Nephron progenitor cell (in vitro differentiated cells): ENCODE measurements at regions not wholly inside any gene's neighbourhood (a gene's known extent, or its start where the extent isn't known, plus 50 kb on each side); places are given as distances from the start of the nearest gene placed in this dataset.
"Not testable (repeated sequence)": the region's sequence is repeated elsewhere in the genome, so short reads cannot be mapped to it uniquely, and the experiment has no call there.

Experiments
- DNase-seq: peaks from one replicate; pipeline ENCODE4 v3.0.0; 2021
- H3K27ac Mint-ChIP-seq: 2 replicates; pipeline ENCODE4 v1.8.0; 2021; ENCODE audit warnings: mild to moderate bottlenecking, moderate library complexity, mixed read lengths
- H3K27me3 Mint-ChIP-seq: 2 replicates; pipeline ENCODE4 v1.8.0; 2021; ENCODE audit warnings: mild to moderate bottlenecking, low read depth, mixed read lengths; ENCODE audit not compliant: poor library complexity
- H3K36me3 Mint-ChIP-seq: 2 replicates; pipeline ENCODE4 v1.8.0; 2021; ENCODE audit warnings: low read depth, mixed read lengths
- H3K4me1 Mint-ChIP-seq: 2 replicates; pipeline ENCODE4 v1.8.0; 2021; ENCODE audit warnings: mixed read lengths
- H3K4me3 Mint-ChIP-seq: 2 replicates; pipeline ENCODE4 v1.8.0; 2021; ENCODE audit warnings: mild to moderate bottlenecking, moderate library complexity, mixed read lengths
- H3K9me3 Mint-ChIP-seq: 2 replicates; pipeline ENCODE4 v1.8.0; 2021; ENCODE audit warnings: mild to moderate bottlenecking, moderate library complexity, mixed read lengths
- CTCF ChIP-seq: fragments of 200-600 bp; sonication (generic); IDR thresholded peaks from 2 replicates; pipeline ENCODE4 v1.5.0; 2021; ENCODE audit warnings: antibody characterized with exemption

DNA sequence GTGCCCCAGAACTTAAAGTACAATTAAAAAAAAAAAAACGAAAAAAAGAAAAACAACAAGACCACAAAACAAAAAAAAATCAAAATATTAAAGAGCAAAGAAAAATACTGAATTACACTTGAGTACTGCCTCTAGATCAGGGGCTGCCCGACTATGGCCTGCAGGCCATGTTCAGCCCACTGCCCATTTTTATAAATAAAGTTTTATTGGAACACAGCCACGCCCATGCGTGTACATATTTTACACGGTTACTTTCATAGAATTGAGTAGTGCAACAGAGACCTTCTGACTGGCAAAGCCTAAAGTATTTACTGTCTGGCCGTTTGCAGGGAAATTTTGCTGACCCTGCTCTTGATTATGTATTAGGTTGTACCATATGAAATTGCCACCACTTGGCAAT is 130.5 kb downstream of the ATXN3L start:
- no peak for DNase-seq
- Mint-ChIP-seq H3K27me3 (peaks cover 5% of the 10 kb centered on the region), H3K27ac (no peak overlapping the region), H3K9me3 (peaks cover 37% of the 10 kb centered on the region), H3K4me3 (no peak overlapping the region), H3K36me3 (peaks cover 5% of the 10 kb centered on the region), H3K4me1 (no peaks in the 10 kb centered on the region)
- TF ChIP-seq CTCF: no peak

DNA sequence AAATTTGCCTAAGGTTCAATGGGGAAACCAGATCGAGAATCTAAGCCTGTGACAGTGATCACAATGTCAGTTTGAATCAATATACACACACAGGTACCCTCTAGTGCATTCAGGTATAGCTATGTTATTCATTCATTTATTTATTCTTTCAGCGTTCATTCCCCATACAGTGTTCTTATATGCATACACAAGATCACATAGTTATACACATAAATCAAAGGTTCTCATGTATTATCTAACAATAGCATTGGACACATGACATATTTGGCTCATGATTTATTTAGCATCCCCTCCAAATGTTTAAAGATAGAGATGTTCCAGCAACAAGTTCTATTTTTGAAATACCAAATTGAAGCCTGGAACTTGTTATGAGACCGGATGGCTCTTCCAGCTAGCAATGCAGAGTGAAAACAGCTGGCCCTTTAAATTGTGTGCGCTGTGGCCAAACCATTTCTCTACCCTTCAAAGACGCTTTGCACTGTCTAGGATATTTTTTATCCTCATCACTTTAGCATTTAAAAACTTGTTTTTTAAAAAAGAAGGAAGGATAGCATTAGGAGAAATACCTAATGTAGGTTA is 131.0 kb downstream of the ATXN3L start:
- Mint-ChIP-seq H3K4me3 (no peak overlapping the region), H3K4me1 (no peaks in the 10 kb centered on the region), H3K36me3 (peaks cover 5% of the 10 kb centered on the region), H3K9me3 (peaks cover 43% of the 10 kb centered on the region), H3K27ac (no peak overlapping the region), H3K27me3 (peaks cover 7% of the 10 kb centered on the region)
- DNase-seq: no peak
- no peak for TF ChIP-seq CTCF

- not testable (repeated sequence) for H3K4me1 Mint-ChIP-seq, H3K36me3 Mint-ChIP-seq, H3K4me3 Mint-ChIP-seq, DNase-seq, H3K27ac Mint-ChIP-seq
- Mint-ChIP-seq H3K9me3 (peaks cover 58% of the 10 kb centered on the region), H3K27me3 (peaks cover 16% of the 10 kb centered on the region)
These were observed 133.2 kb downstream of the ATXN3L start for GRCh38 chrX:13186643-13187042.

DNA sequence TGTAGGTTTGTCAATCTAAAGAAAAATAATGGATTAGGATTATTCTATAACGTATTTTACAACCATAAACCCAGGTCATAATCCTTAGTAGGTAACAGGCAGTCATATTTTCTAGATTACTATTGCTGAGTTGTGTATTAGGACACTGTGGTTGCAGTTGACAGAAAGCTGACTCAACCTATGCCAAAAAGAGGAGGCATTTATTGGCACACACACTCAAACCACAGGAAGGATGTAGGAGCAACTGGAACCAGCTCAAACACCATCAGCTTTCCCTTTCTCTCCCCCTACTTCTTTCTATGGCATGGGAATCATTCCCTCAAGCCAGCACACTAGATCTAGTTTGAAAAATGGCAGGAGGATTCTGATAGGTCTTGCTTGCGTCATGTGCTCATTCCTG is 136.4 kb upstream of the FAM9C start:
- no peak overlapping the region for H3K27ac Mint-ChIP-seq
- peaks cover 10% of the 10 kb centered on the region for H3K36me3 Mint-ChIP-seq
- H3K9me3 Mint-ChIP-seq: peaks cover 61% of the 10 kb centered on the region
- no peak for TF ChIP-seq CTCF
- H3K4me1 Mint-ChIP-seq: no peaks in the 10 kb centered on the region
- no peak overlapping the region for H3K4me3 Mint-ChIP-seq
- H3K27me3 Mint-ChIP-seq: peaks cover 14% of the 10 kb centered on the region
- no peak for DNase-seq

DNA sequence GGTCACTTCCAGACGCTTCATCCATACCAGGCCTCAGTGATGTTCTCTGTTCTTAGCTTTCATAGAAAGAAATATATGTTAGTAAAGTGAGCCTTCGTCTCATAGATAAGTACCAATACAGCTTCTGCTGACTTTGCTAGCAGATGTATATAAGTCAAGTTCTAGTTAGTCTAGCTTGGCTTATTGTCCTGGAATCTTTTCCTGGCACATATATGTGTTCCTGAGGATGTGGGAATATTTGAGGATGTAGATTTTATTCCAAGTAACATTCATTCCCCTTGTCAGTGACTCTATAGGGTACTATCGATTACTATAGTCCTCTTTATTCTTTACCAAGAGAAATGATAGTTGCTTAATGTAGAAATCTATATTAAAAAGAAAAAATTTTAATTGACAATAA is 135.2 kb upstream of the FAM9C start:
- DNase-seq: no peak
- H3K4me1 Mint-ChIP-seq: no peaks in the 10 kb centered on the region
- peaks cover 4% of the 10 kb centered on the region for H3K36me3 Mint-ChIP-seq
- H3K4me3 Mint-ChIP-seq: no peak overlapping the region
- H3K9me3 Mint-ChIP-seq: peaks cover 63% of the 10 kb centered on the region
- peaks cover 14% of the 10 kb centered on the region for H3K27me3 Mint-ChIP-seq
- TF ChIP-seq CTCF: no peak
- no peak overlapping the region for H3K27ac Mint-ChIP-seq

- no peaks in the 10 kb centered on the region for H3K4me1 Mint-ChIP-seq
- peaks cover 59% of the 10 kb centered on the region for H3K9me3 Mint-ChIP-seq
- no peak for TF ChIP-seq CTCF
- H3K36me3 Mint-ChIP-seq: peaks cover 4% of the 10 kb centered on the region
- H3K27me3 Mint-ChIP-seq: peaks cover 10% of the 10 kb centered on the region
- no peak for DNase-seq
- no peak overlapping the region for H3K27ac Mint-ChIP-seq
- H3K4me3 Mint-ChIP-seq: no peak overlapping the region
These were observed 134.7 kb upstream of the FAM9C start for GRCh38 chrX:13179100-13179499.
